Left renal pelvis (tissue), 4 donors: ENCODE measurements at regions not wholly inside any gene's neighbourhood (a gene's known extent, or its start where the extent isn't known, plus 50 kb on each side); places are given as distances from the start of the nearest gene placed in this dataset.

Source experiments
- DNase-seq, 4 donors: peaks; one replicate each; pipeline ENCODE4 v3.0.0-alpha.2; 2013; ENCODE audit warnings: low read depth in 4 of 4, low spot score in 3 of 4

DNA sequence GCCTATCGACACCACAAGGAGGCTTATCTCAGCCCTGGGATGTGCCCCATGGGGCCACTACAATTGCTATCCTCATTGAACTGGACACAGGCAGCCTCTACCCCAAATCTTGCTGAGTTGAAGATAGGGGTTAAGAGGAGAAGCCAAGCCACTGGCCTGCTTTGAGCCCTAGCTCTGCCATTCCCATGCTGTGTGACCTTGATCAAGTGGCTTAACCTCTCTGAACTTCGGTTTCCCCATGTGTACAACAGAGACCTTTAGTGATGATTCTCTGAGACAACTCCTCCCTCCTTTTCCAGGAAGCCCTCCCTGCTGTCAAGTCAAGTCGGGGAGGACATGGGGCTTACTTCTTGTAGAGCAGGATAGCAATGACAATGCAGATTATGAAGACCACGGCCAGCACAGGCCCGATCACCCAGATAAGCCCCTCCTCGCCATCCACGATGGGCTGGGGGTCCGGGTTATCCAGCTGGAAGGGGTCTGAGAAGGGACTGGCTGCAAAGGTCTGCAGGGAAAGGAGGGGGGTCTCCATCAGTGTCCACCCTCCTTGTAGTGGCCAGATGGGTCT lies 121.6 kb downstream of the PTPRS start:
- no peak for DNase-seq

GRCh38 chr19:5218255-5218855 lies 122.3 kb downstream of the PTPRS start:
- DNase-seq: no peak

GRCh38 chr19:5217171-5217570 lies 123.4 kb downstream of the PTPRS start:
- no peak for DNase-seq

- no peak for DNase-seq
Observed at GRCh38 chr19:5216141-5216847, 124.3 kb downstream of the PTPRS start.

- no peak for DNase-seq
Observed at GRCh38 chr19:5215431-5215830, 125.2 kb downstream of the PTPRS start.

DNA sequence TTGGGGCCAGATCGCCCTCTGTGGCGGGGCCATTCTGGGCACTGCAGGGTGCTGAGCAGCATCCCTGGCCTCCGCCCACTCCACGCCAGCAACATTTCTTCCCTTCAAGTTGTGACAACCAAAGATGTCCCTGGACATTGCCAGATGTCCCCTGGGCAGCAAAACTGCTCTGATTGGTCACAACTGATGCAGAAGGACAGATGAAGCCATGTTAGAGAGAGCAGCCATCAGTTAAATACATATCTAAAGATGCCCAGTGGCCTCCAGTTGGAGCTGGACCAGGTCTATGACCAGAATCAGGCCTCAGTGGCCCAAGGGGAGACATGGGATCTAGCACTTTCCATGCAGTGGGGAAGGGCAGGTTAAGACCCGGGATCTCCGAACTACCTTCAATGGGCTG lies 125.7 kb downstream of the PTPRS start:
- DNase-seq: no peak

GRCh38 chr19:5214371-5214770 lies 126.2 kb downstream of the PTPRS start:
- no peak for DNase-seq

DNA sequence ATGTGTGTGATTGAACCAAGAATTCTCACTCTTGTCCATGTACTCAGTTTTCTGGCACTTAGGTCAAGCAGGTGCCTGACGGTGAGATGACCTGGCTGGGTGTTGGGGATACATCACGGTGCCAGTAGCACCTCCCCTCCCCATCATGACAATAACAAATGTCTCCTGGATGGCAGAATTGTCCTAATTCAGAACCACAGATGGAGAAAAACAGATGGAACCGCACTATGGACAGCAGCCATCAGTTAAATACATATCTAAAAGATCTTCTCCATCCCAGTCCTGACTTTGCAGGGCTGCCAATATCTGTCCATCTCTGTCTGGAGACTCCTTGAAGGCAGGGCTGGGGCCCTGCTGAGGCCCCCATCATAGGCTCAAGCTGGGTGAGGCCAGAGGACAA lies 126.9 kb downstream of the PTPRS start:
- no peak for DNase-seq

GRCh38 chr19:5212101-5212500 lies 128.5 kb downstream of the PTPRS start:
- no peak for DNase-seq

GRCh38 chr19:5211217-5211822 lies 129.3 kb downstream of the PTPRS start:
- no peak for DNase-seq

GRCh38 chr19:5210556-5210955 lies 130.1 kb downstream of the PTPRS start:
- DNase-seq: no peak

- no peak for DNase-seq
Observed at GRCh38 chr19:5207806-5208205, 132.8 kb downstream of the PTPRS start.

- DNase-seq: no peak
Observed at GRCh38 chr19:5206751-5207075, 133.9 kb downstream of the PTPRS start.

DNA sequence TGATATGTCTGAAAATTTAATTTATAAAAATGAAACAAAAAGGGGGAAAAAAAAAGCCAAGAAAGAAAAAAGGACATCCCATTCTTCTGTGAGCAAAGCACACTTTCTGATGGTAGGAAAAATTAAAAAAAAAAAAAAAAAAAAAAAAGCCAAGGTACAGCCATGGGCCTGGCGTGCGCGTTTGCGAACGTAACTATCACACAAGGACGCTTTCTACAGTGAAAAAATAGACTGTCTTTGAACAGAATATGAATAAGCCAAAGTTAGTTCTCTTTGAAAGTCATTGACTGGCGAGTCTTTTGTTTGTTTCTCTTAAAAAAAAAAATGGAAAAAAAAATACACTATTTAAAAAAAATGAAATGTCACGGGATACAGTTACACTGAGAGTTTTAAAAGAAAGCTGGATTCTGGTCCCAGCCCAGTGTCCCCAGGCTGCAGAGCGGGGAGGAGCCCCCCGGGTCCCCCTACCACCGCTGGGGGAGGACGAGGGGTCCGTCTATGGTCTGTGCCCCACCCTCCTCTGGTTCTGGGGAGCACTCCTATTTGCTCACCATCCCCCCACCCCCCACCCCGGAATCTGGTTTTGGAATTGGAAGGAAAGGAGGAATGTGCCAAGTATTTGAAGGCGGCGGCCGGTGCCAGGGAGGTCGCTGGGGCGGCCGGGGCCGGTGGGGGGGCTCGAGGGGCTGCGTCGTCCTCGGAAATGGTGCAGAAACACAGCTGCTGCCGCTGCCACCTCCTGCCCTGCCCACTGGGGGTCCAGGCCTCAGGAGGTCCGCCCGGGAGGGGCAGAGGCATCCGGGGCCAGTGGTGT lies 134.5 kb downstream of the PTPRS start:
- DNase-seq: no peak

DNA sequence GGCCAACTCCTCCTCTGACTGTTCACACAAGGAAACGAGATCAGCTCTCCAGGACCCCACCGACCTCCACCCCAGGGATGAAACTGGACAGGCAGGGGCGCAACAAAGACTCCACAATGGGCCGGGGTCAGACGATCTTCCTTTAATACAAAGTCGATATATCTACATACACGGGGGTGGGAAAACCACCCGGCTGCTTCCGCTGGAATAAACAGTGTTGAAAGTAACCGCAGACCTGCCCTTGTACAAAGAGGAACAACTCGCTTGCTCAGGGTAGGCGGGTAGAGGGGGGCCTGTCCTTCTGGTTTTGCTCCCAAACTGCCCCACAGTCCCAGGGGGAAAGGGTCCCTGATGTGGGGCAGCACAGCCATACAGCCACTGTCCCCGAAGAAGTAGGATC lies 135.2 kb downstream of the PTPRS start:
- DNase-seq: no peak

DNA sequence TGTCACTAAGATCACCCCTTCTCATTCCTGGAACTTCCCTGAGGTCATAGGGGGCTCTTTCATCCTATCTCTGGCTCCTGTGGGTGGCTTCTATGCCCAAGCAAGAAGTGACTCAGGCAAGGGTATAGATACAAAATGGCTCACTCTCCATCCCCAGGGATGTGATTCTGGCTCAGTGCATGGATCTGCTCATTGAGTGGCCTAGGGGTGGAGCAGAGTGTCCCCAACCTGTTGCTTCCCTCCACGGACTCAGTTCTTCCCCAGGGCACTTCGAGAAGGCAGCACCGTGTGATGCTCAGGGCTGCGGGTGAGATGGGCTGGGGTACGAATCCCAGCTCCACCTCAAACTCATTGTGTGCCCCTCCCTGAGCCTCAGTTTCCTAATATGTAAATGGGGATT lies 136.4 kb downstream of the PTPRS start:
- DNase-seq: no peak
